GM18502 (cell line): ENCODE measurements at regions not wholly inside any gene's neighbourhood (a gene's known extent, or its start where the extent isn't known, plus 50 kb on each side); places are given as distances from the start of the nearest gene placed in this dataset.
A peak's percentile ranks its signal among the peaks of the same experiment; 100 is the strongest.
"Not testable (repeated sequence)": the region's sequence is repeated elsewhere in the genome, so short reads cannot be mapped to it uniquely, and the experiment has no call there.

Experiments used
- ATAC-seq: cut with Tn5 transposase; IDR thresholded peaks from one replicate; pipeline ENCODE4 v1.9.1; 2021; ENCODE audit warnings: mild to moderate bottlenecking; ENCODE audit not compliant: unreplicated experiment, poor library complexity

GRCh38 chr6:80622641-80623040, 516.2 kb downstream of the BCKDHB start:
- no peak for ATAC-seq

GRCh38 chr6:80618953-80619352, 512.5 kb downstream of the BCKDHB start:
- ATAC-seq = no peak

- no peak for ATAC-seq
These were observed 504.4 kb downstream of the BCKDHB start for GRCh38 chr6:80610846-80611245.

- ATAC-seq = no peak
These were observed 502.4 kb downstream of the BCKDHB start for GRCh38 chr6:80608881-80609280.

- no peak for ATAC-seq
These were observed 501.4 kb downstream of the BCKDHB start for GRCh38 chr6:80607811-80608391.

- ATAC-seq = peak; percentile 82
These were observed 498.9 kb downstream of the BCKDHB start for GRCh38 chr6:80605165-80605989.

- no peak for ATAC-seq
These were observed 497.2 kb downstream of the BCKDHB start for GRCh38 chr6:80603679-80604078.

- no peak for ATAC-seq
These were observed 488.0 kb downstream of the BCKDHB start for GRCh38 chr6:80594461-80594860.

- ATAC-seq = no peak
These were observed 486.0 kb downstream of the BCKDHB start for GRCh38 chr6:80592436-80592835.

GRCh38 chr6:80586242-80586641, 479.8 kb downstream of the BCKDHB start:
- no peak for ATAC-seq

GRCh38 chr6:80579391-80580023, 473.0 kb downstream of the BCKDHB start:
- ATAC-seq = no peak

GRCh38 chr6:80573320-80573719, 466.8 kb downstream of the BCKDHB start:
- ATAC-seq = not testable (repeated sequence)

GRCh38 chr6:80566361-80566760, 459.9 kb downstream of the BCKDHB start:
- no peak for ATAC-seq

GRCh38 chr6:80553071-80553740, 446.7 kb downstream of the BCKDHB start:
- ATAC-seq = no peak

- no peak for ATAC-seq
These were observed 444.3 kb downstream of the BCKDHB start for GRCh38 chr6:80550748-80551147.

GRCh38 chr6:80550281-80550680, 443.8 kb downstream of the BCKDHB start:
- ATAC-seq = no peak

- no peak for ATAC-seq
These were observed 442.1 kb downstream of the BCKDHB start for GRCh38 chr6:80548532-80548931.

GRCh38 chr6:80547827-80548226, 441.4 kb downstream of the BCKDHB start:
- ATAC-seq = peak; percentile 41

- ATAC-seq = no peak
These were observed 438.7 kb downstream of the BCKDHB start for GRCh38 chr6:80544976-80545722.

GRCh38 chr6:80544555-80544954, 438.1 kb downstream of the BCKDHB start:
- ATAC-seq = no peak
